ENCODE measurements at regions not wholly inside any gene's neighbourhood (a gene's known extent, or its start where the extent isn't known, plus 50 kb on each side); places are given as distances from the start of the nearest gene placed in this dataset.

GRCh38 chr2:3121601-3122000, 256.0 kb downstream of the EIPR1 start:
- no peak overlapping the region for H3K9ac ChIP-seq (ENCODE audit: low read length)
- TF ChIP-seq SP1 (IDR thresholded peaks at IDR 0.05; ENCODE audit: low read depth) = no peak
- no peak for TF ChIP-seq MAX (IDR thresholded peaks at IDR 0.05)
- no peak for TF ChIP-seq CEBPB (IDR thresholded peaks at IDR 0.05; ENCODE audit: low read depth)
- no peak for TF ChIP-seq ELF1 (IDR thresholded peaks at IDR 0.05; ENCODE audit: borderline replicate concordance, low read depth)
- TF ChIP-seq FOSL1 (IDR thresholded peaks at IDR 0.05; ENCODE audit: low read depth) = no peak
- no peak for TF ChIP-seq REST (IDR thresholded peaks at IDR 0.05; ENCODE audit: low read depth)
- TF ChIP-seq RAD21 (IDR thresholded peaks at IDR 0.05; ENCODE audit: low read depth) = no peak
- TF ChIP-seq JUND (IDR thresholded peaks at IDR 0.05) = no peak
- H3K9me3 ChIP-seq (ENCODE audit: control insufficient read depth in 1 of 2, insufficient read depth in 1 of 2, low read depth in 1 of 2, low read length in 2 of 2) = no peaks in the 10 kb centered on the region
- peaks cover 3% of the 10 kb centered on the region for H3K27me3 ChIP-seq (ENCODE audit: insufficient read depth, low read length)
- DNase-seq (ENCODE audit: low read depth, low spot score) (no peak), ATAC-seq (no peak)
- BruUV-seq (replicated peaks) = no TSS peak
- H3K36me3 ChIP-seq (ENCODE audit: control insufficient read depth in 1 of 2, insufficient read depth in 2 of 2, low read length in 2 of 2) = no peaks in the 10 kb centered on the region
- no peaks in the 10 kb centered on the region for H3K4me1 ChIP-seq (ENCODE audit: control insufficient read depth in 1 of 2, insufficient read depth in 2 of 2, low read length in 2 of 2)
- ChIA-PET POLR2A (no interaction called here), CTCF (no interaction called here), RAD21 (ENCODE audit: low non-redundant PET in 1 of 2, low total read pairs in 2 of 2, uncharacterized antibody in 2 of 2, unreplicated experiment in 2 of 2) (no interaction called here)
- H4K20me1 ChIP-seq (ENCODE audit: insufficient read depth) = no peaks in the 10 kb centered on the region
- no peak overlapping the region for H3K27ac ChIP-seq (ENCODE audit: low read depth, low read length)
- H3K4me2 ChIP-seq (ENCODE audit: low read length) = no peak overlapping the region
- H2AFZ ChIP-seq (ENCODE audit: low read depth, low read length, poor library complexity, severe bottlenecking) = no peak overlapping the region
- H3K9me2 ChIP-seq (ENCODE audit: insufficient read depth) = no peaks in the 10 kb centered on the region
- no peak overlapping the region for H3K4me3 ChIP-seq (replicated peaks in 1 of 2; ENCODE audit: low read depth in 1 of 2, low read length in 2 of 2)
- intact Hi-C loops (cut with micrococcal nuclease) = no loop called here
- no peaks in the 10 kb centered on the region for H3K79me2 ChIP-seq (ENCODE audit: insufficient read depth, low read length)

All from HCT116 (cell line).